OCI-LY3 (cell line): ENCODE measurements at regions not wholly inside any gene's neighbourhood (a gene's known extent, or its start where the extent isn't known, plus 50 kb on each side); places are given as distances from the start of the nearest gene placed in this dataset.

Source experiments
- H2AFZ ChIP-seq: fragments of 200-600, 300-600 bp; shearing (Covaris generic); 2 replicates; pipeline ENCODE4 v1.6.0; 2014; ENCODE audit warnings: antibody characterized with exemption, low read depth, low read length
- H3K27ac ChIP-seq: fragments of 200-600, 300-600 bp; sonication (generic); 2 replicates; pipeline ENCODE4 v1.5.1; 2014; ENCODE audit warnings: mild to moderate bottlenecking, low read length, moderate library complexity, mixed read lengths
- H3K27me3 ChIP-seq: fragments of 200-600, 300-600 bp; sonication (generic); 2 replicates; pipeline ENCODE4 v1.6.1; 2014; ENCODE audit warnings: low read depth, low read length, mixed read lengths
- H3K36me3 ChIP-seq: fragments of 200-600, 300-600 bp; sonication (generic); replicated peaks from 2 replicates; pipeline ENCODE3; 2014; ENCODE audit warnings: low read depth, low read length, mixed read lengths
- H3K4me1 ChIP-seq: fragments of 300-600, 200-600 bp; sonication (generic); 2 replicates; pipeline ENCODE4 v1.6.1; 2014; ENCODE audit warnings: low read length, mixed read lengths
- H3K4me2 ChIP-seq: fragments of 200-600, 300-600 bp; sonication (generic); 2 replicates; pipeline ENCODE4 v1.6.1; 2014; ENCODE audit warnings: low read length, mixed read lengths
- H3K4me3 ChIP-seq: fragments of 300-600, 200-600 bp; sonication (generic); 2 replicates; pipeline ENCODE4 v1.5.1; 2014; ENCODE audit warnings: antibody characterized with exemption, mild to moderate bottlenecking, low read length, moderate library complexity
- H3K79me2 ChIP-seq: fragments of 300-600, 200-600 bp; shearing (Covaris generic); 2 replicates; pipeline ENCODE4 v1.6.1; 2014; ENCODE audit warnings: mild to moderate bottlenecking, low read length, mixed read lengths
- H3K9ac ChIP-seq: fragments of 300-600, 200-600 bp; shearing (Covaris generic); 2 replicates; pipeline ENCODE4 v1.6.0; 2014; ENCODE audit warnings: mild to moderate bottlenecking, low read length, moderate library complexity
- H3K9me3 ChIP-seq: fragments of 200-600, 300-600 bp; shearing (Covaris generic); 2 replicates; pipeline ENCODE4 v1.6.1; 2014; ENCODE audit warnings: low read length, mixed read lengths; ENCODE audit not compliant: insufficient read depth
- H4K20me1 ChIP-seq: fragments of 200-600, 300-600 bp; sonication (generic); 2 replicates; pipeline ENCODE4 v1.6.1; 2016; ENCODE audit warnings: low read length, mixed read lengths; ENCODE audit not compliant: insufficient read depth
- CTCF ChIP-seq: fragments of 200-600, 300-600 bp; sonication (generic); IDR thresholded peaks from 2 replicates; pipeline ENCODE4 v1.5.1; 2014; ENCODE audit warnings: antibody characterized with exemption, low read length, low read depth
- EZH2phosphoT487 ChIP-seq: fragments of 200-600 bp; shearing (Covaris generic); IDR thresholded peaks from 2 replicates; pipeline ENCODE4 v1.6.1; 2018; ENCODE audit warnings: antibody characterized with exemption, mixed run types, low read depth

- no peaks in the 10 kb centered on the region for H4K20me1 ChIP-seq
- TF ChIP-seq EZH2phosphoT487 (no peak), CTCF (no peak)
- no peak overlapping the region for H3K4me3 ChIP-seq
- no peaks in the 10 kb centered on the region for H3K79me2 ChIP-seq
- 0 out of 2 replicates have a peak, but pooled peaks cover 4% of the 10 kb centered on the region for H3K9me3 ChIP-seq
- no peak overlapping the region for H3K27ac ChIP-seq
- H3K4me1 ChIP-seq, result no peaks in the 10 kb centered on the region
- no peaks in the 10 kb centered on the region for H3K27me3 ChIP-seq
- no peaks in the 10 kb centered on the region for H3K36me3 ChIP-seq
- no peak overlapping the region for H2AFZ ChIP-seq
- H3K4me2 ChIP-seq, result no peak overlapping the region
- H3K9ac ChIP-seq, result no peak overlapping the region
These were observed 71.8 kb downstream of the NPAP1 start for GRCh38 chr15:24747376-24747775.

GRCh38 chr15:24748812-24749439 is 73.4 kb downstream of the NPAP1 start:
- Histone ChIP-seq H3K36me3 (no peaks in the 10 kb centered on the region), H3K27me3 (no peaks in the 10 kb centered on the region), H3K9ac (no peak overlapping the region), H3K4me3 (no peak overlapping the region), H3K79me2 (no peaks in the 10 kb centered on the region), H3K27ac (no peak overlapping the region), H3K9me3 (0 out of 2 replicates have a peak, but pooled peaks cover 4% of the 10 kb centered on the region), H4K20me1 (no peaks in the 10 kb centered on the region), H3K4me2 (no peak overlapping the region), H3K4me1 (no peaks in the 10 kb centered on the region), H2AFZ (no peak overlapping the region)
- TF ChIP-seq EZH2phosphoT487 (no peak), CTCF (no peak)

- Histone ChIP-seq H3K4me1 (no peaks in the 10 kb centered on the region), H4K20me1 (no peaks in the 10 kb centered on the region), H3K27ac (no peak overlapping the region), H2AFZ (no peak overlapping the region), H3K4me2 (no peak overlapping the region), H3K9ac (no peak overlapping the region), H3K36me3 (no peaks in the 10 kb centered on the region), H3K9me3 (0 out of 2 replicates have a peak, but pooled peaks cover 4% of the 10 kb centered on the region), H3K79me2 (no peaks in the 10 kb centered on the region), H3K27me3 (no peaks in the 10 kb centered on the region), H3K4me3 (no peak overlapping the region)
- TF ChIP-seq EZH2phosphoT487 (no peak), CTCF (no peak)
These were observed 76.8 kb downstream of the NPAP1 start for GRCh38 chr15:24752354-24752753.

- Histone ChIP-seq H3K27ac (no peak overlapping the region), H3K4me3 (no peak overlapping the region), H4K20me1 (no peaks in the 10 kb centered on the region), H3K4me1 (no peaks in the 10 kb centered on the region), H3K36me3 (no peaks in the 10 kb centered on the region), H3K27me3 (no peaks in the 10 kb centered on the region), H3K9ac (no peak overlapping the region), H3K9me3 (no peaks in the 10 kb centered on the region), H3K4me2 (no peak overlapping the region), H2AFZ (no peak overlapping the region), H3K79me2 (no peaks in the 10 kb centered on the region)
- no peak for TF ChIP-seq CTCF
- TF ChIP-seq EZH2phosphoT487, result no peak
These were observed 80.5 kb downstream of the NPAP1 start for GRCh38 chr15:24756101-24756500.
